ENCODE measurements at regions not wholly inside any gene's neighbourhood (a gene's known extent, or its start where the extent isn't known, plus 50 kb on each side); places are given as distances from the start of the nearest gene placed in this dataset.

- in situ Hi-C loops (cut with HindIII; ENCODE audit: low pct_ligation_motif_present, low sequenced_read_pairs): no loop called here
- no peaks in the 10 kb centered on the region for H3K36me3 ChIP-seq (replicated peaks)
- no peak overlapping the region for H3K27ac ChIP-seq
- H3K4me3 ChIP-seq (ENCODE audit: low read depth, low read length): no peak overlapping the region
- H3K27me3 ChIP-seq (replicated peaks): no peaks in the 10 kb centered on the region
- TF ChIP-seq CTCF (IDR thresholded peaks at IDR 0.05; ENCODE audit: low read depth, low read length, missing control alignments): no peak
- DNase-seq: no peak
Measured at GRCh38 chr18:51813740-51814139, 526.3 kb upstream of the DCC start.

- DNase-seq: no peak
- Histone ChIP-seq H3K27ac (no peak overlapping the region), H3K36me3 (replicated peaks) (no peaks in the 10 kb centered on the region), H3K4me3 (ENCODE audit: low read depth, low read length) (no peak overlapping the region), H3K27me3 (replicated peaks) (no peaks in the 10 kb centered on the region)
- no peak for TF ChIP-seq CTCF (IDR thresholded peaks at IDR 0.05; ENCODE audit: low read depth, low read length, missing control alignments)
- in situ Hi-C loops (cut with HindIII; ENCODE audit: low pct_ligation_motif_present, low sequenced_read_pairs): no loop called here
Measured at GRCh38 chr18:51821610-51822009, 518.4 kb upstream of the DCC start.

- Histone ChIP-seq H3K27me3 (replicated peaks) (no peaks in the 10 kb centered on the region), H3K36me3 (replicated peaks) (no peaks in the 10 kb centered on the region), H3K27ac (no peak overlapping the region), H3K4me3 (ENCODE audit: low read depth, low read length) (no peak overlapping the region)
- no peak for TF ChIP-seq CTCF (IDR thresholded peaks at IDR 0.05; ENCODE audit: low read depth, low read length, missing control alignments)
- no peak for DNase-seq
- in situ Hi-C loops (cut with HindIII; ENCODE audit: low pct_ligation_motif_present, low sequenced_read_pairs): no loop called here
Measured at GRCh38 chr18:51824746-51825145, 515.3 kb upstream of the DCC start.

- no peak for TF ChIP-seq CTCF (IDR thresholded peaks at IDR 0.05; ENCODE audit: low read depth, low read length, missing control alignments)
- H3K36me3 ChIP-seq (replicated peaks): no peaks in the 10 kb centered on the region
- no peak for DNase-seq
- H3K27me3 ChIP-seq (replicated peaks): no peaks in the 10 kb centered on the region
- H3K27ac ChIP-seq: no peak overlapping the region
- in situ Hi-C loops (cut with HindIII; ENCODE audit: low pct_ligation_motif_present, low sequenced_read_pairs): no loop called here
- no peak overlapping the region for H3K4me3 ChIP-seq (ENCODE audit: low read depth, low read length)
Measured at GRCh38 chr18:51833850-51834249, 506.1 kb upstream of the DCC start.

- Histone ChIP-seq H3K27ac (no peak overlapping the region), H3K4me3 (ENCODE audit: low read depth, low read length) (no peak overlapping the region), H3K27me3 (replicated peaks) (no peaks in the 10 kb centered on the region), H3K36me3 (replicated peaks) (no peaks in the 10 kb centered on the region)
- no peak for TF ChIP-seq CTCF (IDR thresholded peaks at IDR 0.05; ENCODE audit: low read depth, low read length, missing control alignments)
- no peak for DNase-seq
- in situ Hi-C loops (cut with HindIII; ENCODE audit: low pct_ligation_motif_present, low sequenced_read_pairs): no loop called here
Measured at GRCh38 chr18:51848702-51849101, 491.3 kb upstream of the DCC start.

- Histone ChIP-seq H3K4me3 (ENCODE audit: low read depth, low read length) (no peak overlapping the region), H3K36me3 (replicated peaks) (no peaks in the 10 kb centered on the region), H3K27me3 (replicated peaks) (no peaks in the 10 kb centered on the region), H3K27ac (no peak overlapping the region)
- no peak for TF ChIP-seq CTCF (IDR thresholded peaks at IDR 0.05; ENCODE audit: low read depth, low read length, missing control alignments)
- in situ Hi-C loops (cut with HindIII; ENCODE audit: low pct_ligation_motif_present, low sequenced_read_pairs): no loop called here
- DNase-seq: no peak
Measured at GRCh38 chr18:51852681-51853080, 487.3 kb upstream of the DCC start.

Data from brain microvascular endothelial cell (primary cell).